ENCODE measurements at regions not wholly inside any gene's neighbourhood (a gene's known extent, or its start where the extent isn't known, plus 50 kb on each side); places are given as distances from the start of the nearest gene placed in this dataset.

GRCh38 chr2:236872981-236873380 lies 212.7 kb upstream of the COPS8 start:
- no peak for DNase-seq (ENCODE audit: low read depth)

- DNase-seq (ENCODE audit: low read depth) = no peak
Measured at GRCh38 chr2:236873636-236874035, 212.1 kb upstream of the COPS8 start.

- DNase-seq (ENCODE audit: low read depth) = no peak
Measured at GRCh38 chr2:236874866-236875481, 210.7 kb upstream of the COPS8 start.

GRCh38 chr2:236875906-236876505 lies 209.7 kb upstream of the COPS8 start:
- no peak for DNase-seq (ENCODE audit: low read depth)

- no peak for DNase-seq (ENCODE audit: low read depth)
Measured at GRCh38 chr2:236876642-236877041, 209.0 kb upstream of the COPS8 start.

- DNase-seq (ENCODE audit: low read depth) = no peak
Measured at GRCh38 chr2:236877972-236878371, 207.7 kb upstream of the COPS8 start.

- DNase-seq (ENCODE audit: low read depth) = no peak
Measured at GRCh38 chr2:236879416-236879963, 206.2 kb upstream of the COPS8 start.

- DNase-seq (ENCODE audit: low read depth) = no peak
Measured at GRCh38 chr2:236882074-236882473, 203.6 kb upstream of the COPS8 start.

- no peak for DNase-seq (ENCODE audit: low read depth)
Measured at GRCh38 chr2:236882930-236883329, 202.8 kb upstream of the COPS8 start.

GRCh38 chr2:236883819-236884218 lies 201.9 kb upstream of the COPS8 start:
- DNase-seq (ENCODE audit: low read depth) = no peak

GRCh38 chr2:236884569-236885175 lies 201.0 kb upstream of the COPS8 start:
- no peak for DNase-seq (ENCODE audit: low read depth)

GRCh38 chr2:236886456-236886855 lies 199.2 kb upstream of the COPS8 start:
- DNase-seq (ENCODE audit: low read depth) = no peak

- DNase-seq (ENCODE audit: low read depth) = no peak
Measured at GRCh38 chr2:236887531-236887930, 198.2 kb upstream of the COPS8 start.

GRCh38 chr2:236887953-236888793 lies 197.5 kb upstream of the COPS8 start:
- DNase-seq (ENCODE audit: low read depth) = no peak

- DNase-seq (ENCODE audit: low read depth) = no peak
Measured at GRCh38 chr2:236888794-236889780, 196.6 kb upstream of the COPS8 start.

GRCh38 chr2:236889791-236890704 lies 195.6 kb upstream of the COPS8 start:
- no peak for DNase-seq (ENCODE audit: low read depth)

GRCh38 chr2:236892721-236893120 lies 193.0 kb upstream of the COPS8 start:
- DNase-seq (ENCODE audit: low read depth) = no peak

- DNase-seq (ENCODE audit: low read depth) = no peak
Measured at GRCh38 chr2:236894791-236895190, 190.9 kb upstream of the COPS8 start.

GRCh38 chr2:236895497-236895896 lies 190.2 kb upstream of the COPS8 start:
- no peak for DNase-seq (ENCODE audit: low read depth)

GRCh38 chr2:236896688-236897087 lies 189.0 kb upstream of the COPS8 start:
- no peak for DNase-seq (ENCODE audit: low read depth)
